ENCODE measurements at regions not wholly inside any gene's neighbourhood (a gene's known extent, or its start where the extent isn't known, plus 50 kb on each side); places are given as distances from the start of the nearest gene placed in this dataset.

- DNase-seq (ENCODE audit: low spot score), result no peak
- TF ChIP-seq, protein P1, sequence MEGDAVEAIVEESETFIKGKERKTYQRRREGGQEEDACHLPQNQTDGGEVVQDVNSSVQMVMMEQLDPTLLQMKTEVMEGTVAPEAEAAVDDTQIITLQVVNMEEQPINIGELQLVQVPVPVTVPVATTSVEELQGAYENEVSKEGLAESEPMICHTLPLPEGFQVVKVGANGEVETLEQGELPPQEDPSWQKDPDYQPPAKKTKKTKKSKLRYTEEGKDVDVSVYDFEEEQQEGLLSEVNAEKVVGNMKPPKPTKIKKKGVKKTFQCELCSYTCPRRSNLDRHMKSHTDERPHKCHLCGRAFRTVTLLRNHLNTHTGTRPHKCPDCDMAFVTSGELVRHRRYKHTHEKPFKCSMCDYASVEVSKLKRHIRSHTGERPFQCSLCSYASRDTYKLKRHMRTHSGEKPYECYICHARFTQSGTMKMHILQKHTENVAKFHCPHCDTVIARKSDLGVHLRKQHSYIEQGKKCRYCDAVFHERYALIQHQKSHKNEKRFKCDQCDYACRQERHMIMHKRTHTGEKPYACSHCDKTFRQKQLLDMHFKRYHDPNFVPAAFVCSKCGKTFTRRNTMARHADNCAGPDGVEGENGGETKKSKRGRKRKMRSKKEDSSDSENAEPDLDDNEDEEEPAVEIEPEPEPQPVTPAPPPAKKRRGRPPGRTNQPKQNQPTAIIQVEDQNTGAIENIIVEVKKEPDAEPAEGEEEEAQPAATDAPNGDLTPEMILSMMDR (IDR thresholded peaks at IDR 0.05; ENCODE audit: extremely low read depth, missing control alignments), result no peak
Observed at GRCh38 chr18:76570856-76571255, 75.8 kb upstream of the ZNF516 start.

GRCh38 chr18:76569644-76570419, 74.8 kb upstream of the ZNF516 start:
- DNase-seq (ENCODE audit: low spot score), result no peak
- TF ChIP-seq, protein P1 (IDR thresholded peaks at IDR 0.05; ENCODE audit: extremely low read depth, missing control alignments), result no peak

DNA sequence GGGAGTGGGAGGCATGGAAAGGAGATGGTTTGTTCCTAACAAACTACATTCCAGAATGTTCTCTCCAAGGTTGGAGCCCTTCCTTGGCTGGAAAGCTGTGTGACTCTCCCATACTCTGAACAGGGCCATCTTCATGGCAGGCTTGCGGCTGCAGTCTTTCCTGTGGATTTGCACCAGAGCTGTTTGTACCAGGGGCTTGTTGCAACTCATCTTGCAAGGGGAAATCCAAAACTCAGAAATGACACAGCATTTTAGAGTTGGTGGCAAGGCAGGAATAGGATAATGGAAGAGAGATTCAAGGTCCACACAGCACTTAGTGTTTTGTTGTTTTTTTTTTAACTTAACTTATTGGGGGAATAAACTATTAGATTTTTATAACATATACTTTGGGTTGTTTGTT, 73.7 kb upstream of the ZNF516 start:
- TF ChIP-seq, protein P1 (IDR thresholded peaks at IDR 0.05; ENCODE audit: extremely low read depth, missing control alignments), result no peak
- DNase-seq (ENCODE audit: low spot score), result no peak

DNA sequence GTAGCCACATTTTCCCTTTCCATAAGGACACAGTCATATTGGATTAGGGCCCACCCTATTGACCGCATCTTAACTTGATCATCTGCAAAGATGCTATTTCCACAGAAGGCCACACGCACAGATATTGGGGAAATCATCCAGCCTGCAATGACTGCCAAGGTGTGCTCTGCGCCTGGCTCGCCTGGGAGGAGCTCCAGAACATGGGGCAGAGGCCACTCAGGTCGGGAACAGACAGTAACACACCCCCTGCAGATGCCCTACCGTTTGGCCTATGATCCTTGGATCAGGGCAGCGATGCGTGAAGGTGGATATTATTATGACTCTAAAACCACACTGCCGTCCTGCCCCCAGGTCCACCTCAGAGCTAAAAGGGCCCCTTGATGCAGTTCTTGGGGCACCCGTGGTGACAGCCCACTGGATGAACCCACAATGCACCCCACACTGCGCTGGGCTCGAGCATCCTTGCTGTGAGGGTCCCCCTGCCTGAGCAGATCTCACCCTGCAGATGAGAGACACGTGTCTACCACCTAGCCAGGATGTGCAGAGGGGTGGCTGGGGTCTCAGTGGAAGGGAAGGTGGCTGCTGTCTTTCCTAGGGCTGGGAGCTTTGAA, 72.9 kb upstream of the ZNF516 start:
- no peak for DNase-seq (ENCODE audit: low spot score)
- TF ChIP-seq, protein P1 (IDR thresholded peaks at IDR 0.05; ENCODE audit: extremely low read depth, missing control alignments), result no peak

DNA sequence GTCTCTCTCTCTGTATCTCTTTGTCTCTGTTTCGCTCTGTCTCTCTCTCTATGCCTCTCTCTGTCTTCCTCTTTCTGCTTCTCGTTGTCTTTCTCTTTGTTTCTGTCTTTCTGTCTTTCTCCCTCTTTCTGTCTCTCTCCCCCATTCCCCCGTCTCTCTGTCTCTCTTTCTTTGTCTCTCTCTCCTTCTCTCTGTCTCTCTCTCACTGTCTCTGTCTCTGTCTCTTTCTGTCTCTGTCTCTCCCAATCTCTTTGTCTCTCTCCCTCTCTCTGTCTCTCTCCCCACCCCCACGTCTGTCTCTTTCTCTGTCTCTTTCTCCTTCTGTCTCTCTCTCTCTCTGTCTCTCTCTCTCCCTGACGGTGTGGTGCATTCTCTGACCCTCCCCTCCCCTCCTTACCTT, 71.9 kb upstream of the ZNF516 start:
- TF ChIP-seq, protein P1 (IDR thresholded peaks at IDR 0.05; ENCODE audit: extremely low read depth, missing control alignments), result no peak
- DNase-seq (ENCODE audit: low spot score), result no peak

- TF ChIP-seq, protein P1 (IDR thresholded peaks at IDR 0.05; ENCODE audit: extremely low read depth, missing control alignments), result no peak
Observed at GRCh38 chr18:76565238-76566173, 70.5 kb upstream of the ZNF516 start.

More at GRCh38 chr18:76565238-76566173, 70.5 kb upstream of the ZNF516 start:
- DNase-seq (ENCODE audit: low spot score), result no peak
